GM18951 (cell line): ENCODE measurements at regions not wholly inside any gene's neighbourhood (a gene's known extent, or its start where the extent isn't known, plus 50 kb on each side); places are given as distances from the start of the nearest gene placed in this dataset.
"Not testable (repeated sequence)": the region's sequence is repeated elsewhere in the genome, so short reads cannot be mapped to it uniquely, and the experiment has no call there.

ENCODE experiments used
- POLR2A ChIP-seq: IDR thresholded peaks from 4 replicates; pipeline ENCODE4 v1.6.1; 2011; ENCODE audit warnings: mild to moderate bottlenecking; ENCODE audit not compliant: insufficient read length, insufficient read depth; ENCODE audit errors: extremely low read depth
- in situ Hi-C: fragments of 300-500 bp; cut with MboI; formaldehyde crosslinking; loops from one replicate; pipeline ENCODE4 v1.12.0; 2022; ENCODE audit warnings: low sequenced_read_pairs, mixed read lengths, inconsistent platforms; ENCODE audit not compliant: unreplicated experiment

DNA sequence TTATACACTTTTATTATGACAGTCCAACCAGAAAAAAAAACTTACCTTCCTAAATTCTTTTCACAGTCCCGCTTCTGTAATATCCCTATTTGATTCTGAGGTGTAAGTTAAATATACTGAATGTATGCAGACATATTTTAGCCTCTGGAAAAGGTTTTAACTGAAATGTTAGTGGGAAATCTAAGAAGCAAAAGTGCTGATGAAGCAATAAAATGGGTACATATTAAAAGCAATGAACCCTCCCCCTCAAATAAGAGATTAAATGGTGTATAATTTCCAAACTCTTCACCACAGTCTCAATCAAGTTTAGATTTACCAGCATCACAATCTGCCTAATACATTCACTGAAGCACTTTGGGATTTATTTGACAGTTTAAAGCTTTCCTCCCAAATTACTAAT lies 688.3 kb upstream of the DIAPH2 start:
- in situ Hi-C loops: no loop called here
- TF ChIP-seq POLR2A: no peak

DNA sequence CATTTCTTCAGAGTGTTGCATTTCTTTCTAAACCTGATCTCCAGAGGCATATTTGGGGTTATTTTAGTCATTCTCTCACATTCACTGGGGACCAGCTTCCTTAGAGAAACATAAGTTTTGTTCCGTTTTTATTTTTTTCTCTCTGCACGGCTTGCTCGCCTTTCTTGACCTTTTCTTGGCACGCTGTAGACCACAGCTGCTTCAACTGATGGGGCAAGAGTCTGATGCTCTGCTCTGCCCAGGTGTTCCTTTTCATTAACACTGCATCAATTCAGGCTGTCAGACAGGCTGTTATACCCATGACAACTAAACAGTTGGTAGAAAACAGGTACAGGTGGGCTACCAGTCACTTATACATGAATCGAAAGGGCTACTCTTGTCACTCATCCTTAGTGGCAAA lies 682.2 kb upstream of the DIAPH2 start:
- in situ Hi-C loops: no loop called here
- no peak for TF ChIP-seq POLR2A

DNA sequence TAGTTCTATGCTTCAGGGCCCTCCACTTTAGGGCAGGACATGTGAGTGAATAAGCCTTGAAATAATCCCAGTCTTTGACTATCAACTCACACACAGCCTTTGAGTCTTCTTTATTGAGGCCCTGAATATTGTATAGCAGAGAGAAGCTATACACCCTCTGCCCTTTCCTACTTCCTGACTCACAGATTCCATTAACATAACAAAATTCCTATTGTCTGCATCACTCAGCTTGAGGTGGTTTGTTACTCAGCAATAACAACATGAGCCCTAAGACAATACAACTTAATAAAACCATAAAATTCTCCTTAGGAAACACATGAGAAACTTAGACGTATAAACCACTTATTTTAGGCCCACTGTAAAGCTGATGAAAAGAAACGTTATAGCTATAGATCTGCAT lies 680.3 kb upstream of the DIAPH2 start:
- no peak for TF ChIP-seq POLR2A
- in situ Hi-C loops: no loop called here

DNA sequence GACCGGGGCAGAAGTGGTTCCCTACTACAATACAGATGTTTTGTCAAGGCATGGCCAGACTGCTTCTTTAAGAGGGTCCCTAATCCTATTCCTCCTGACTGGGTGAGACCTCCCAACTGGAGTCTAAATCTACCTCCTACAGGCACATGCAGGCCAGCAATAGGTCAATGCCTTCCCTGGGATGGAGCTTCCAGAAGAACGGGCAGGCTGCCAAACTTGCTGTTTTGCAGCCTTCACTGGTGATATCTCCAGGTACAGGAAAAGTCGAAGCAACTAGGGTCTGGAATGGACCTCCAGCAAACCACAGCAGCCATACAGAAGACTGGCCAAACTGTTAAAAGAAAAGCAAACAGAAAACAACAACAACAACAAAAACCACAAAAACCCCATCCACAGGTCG lies 678.4 kb upstream of the DIAPH2 start:
- no peak for TF ChIP-seq POLR2A
- in situ Hi-C loops: no loop called here

DNA sequence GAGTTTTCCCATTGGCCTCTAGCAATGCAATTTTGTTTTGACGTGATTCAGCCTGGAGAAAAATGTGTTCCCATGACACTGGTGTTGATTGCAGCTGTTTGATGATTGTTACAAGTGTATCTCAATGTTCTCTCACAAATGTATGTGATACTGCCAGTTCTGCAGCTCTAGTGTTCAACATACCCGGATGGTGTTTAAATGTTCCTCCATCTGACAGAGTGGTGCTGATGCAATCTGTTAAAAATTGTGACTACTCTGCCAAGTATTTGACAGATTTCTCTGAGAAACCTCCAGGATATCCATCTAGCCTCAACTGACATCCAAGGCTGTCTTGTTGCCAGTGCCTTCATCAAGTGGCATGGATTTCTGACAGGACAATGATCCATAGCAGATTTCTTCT lies 657.2 kb upstream of the DIAPH2 start:
- no peak for TF ChIP-seq POLR2A
- in situ Hi-C loops: no loop called here

DNA sequence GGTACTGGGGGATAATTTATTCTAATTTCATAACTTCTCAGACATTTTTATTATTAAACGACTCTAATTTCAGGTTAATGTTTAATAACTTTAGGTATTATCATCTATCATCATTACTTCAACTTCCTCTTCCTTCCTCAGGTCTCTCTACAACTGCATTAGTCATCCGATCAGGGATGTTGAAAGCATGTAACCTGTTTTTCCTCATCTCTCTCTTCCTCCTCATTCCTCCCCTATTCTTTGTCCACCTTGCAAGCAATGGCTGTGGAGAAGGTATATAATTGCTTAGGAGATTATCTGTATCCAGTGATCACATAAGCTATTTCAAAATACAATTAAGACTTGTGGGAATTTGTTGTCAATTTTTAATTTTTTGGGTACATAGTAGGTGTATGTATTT lies 632.6 kb upstream of the DIAPH2 start:
- TF ChIP-seq POLR2A: no peak
- in situ Hi-C loops: no loop called here

DNA sequence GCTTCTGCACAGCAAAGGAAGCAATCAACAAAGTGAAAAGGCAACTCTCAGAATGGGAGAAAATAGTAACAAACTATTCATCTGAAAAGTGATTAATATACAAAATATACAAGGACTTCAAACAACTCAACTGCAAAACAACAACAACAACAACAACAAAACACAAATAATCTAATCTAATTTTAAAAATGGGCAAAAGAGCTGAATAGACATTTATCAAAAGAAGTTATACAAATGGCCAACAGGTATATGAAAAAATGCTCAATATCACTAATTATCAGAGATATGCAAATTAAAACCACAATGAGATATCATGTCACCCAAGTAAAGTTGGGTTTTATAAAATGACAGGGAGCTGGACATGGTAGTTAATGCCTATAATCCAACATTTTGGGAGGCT lies 602.8 kb upstream of the DIAPH2 start:
- in situ Hi-C loops: no loop called here
- TF ChIP-seq POLR2A: no peak

DNA sequence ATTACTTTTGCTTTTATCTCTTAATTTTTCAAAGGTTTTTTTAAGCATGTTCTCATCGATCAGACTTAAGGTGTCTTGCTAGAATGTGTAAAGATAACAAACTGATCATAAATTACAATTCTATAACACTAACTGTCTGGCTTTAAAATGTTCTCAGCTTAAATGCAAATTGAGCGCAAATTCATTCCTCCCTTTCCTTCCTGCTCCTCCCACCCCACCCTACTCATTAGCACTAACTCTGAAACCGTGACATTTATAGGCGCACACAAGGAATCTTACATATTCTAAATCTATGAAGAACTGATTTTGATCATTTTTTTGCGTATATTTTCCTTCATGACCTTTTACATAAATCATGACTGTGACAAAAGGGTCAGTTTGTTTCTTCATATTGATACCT lies 590.0 kb upstream of the DIAPH2 start:
- in situ Hi-C loops: no loop called here

DNA sequence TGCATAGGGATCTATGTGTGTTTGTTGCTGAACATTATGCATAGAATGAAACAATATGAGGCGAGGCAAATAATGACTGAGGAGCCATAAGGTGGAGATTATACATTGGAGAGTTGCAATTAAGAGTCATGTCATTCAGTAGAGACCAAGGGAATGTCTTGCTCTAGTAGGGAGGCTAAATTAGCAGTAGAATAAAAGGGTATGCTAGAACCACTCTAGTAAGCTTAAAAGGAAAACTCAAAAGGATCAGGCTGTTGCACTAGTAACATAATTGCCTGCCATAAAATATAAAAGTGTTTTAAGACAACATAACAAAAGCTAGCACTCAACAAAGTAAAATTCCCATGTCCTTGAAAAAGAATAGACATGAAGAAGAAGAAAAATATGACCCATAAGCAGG lies 586.2 kb upstream of the DIAPH2 start:
- in situ Hi-C loops: no loop called here

More for the DNA sequence above, 590.0 kb upstream of the DIAPH2 start:
- no peak for TF ChIP-seq POLR2A

DNA sequence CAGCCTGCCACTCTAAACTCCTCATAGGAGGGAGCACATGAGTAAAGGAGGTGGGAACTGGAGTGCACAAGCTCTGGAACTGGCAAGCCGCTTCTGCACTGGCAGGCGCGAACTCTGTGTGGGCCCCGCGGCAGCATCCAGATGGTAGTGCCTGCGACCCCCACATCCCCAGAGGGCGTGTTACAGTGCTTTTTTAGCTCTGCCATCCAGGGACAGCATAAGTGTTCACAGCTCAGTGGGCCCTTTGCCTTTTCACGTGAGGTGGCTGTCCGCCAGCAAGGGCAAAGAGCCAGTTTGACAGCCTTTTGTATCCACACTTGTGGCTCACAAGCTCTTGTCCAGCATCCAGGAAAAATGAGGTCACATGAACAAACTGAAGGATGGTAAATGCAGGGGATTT lies 581.6 kb upstream of the DIAPH2 start:
- TF ChIP-seq POLR2A: no peak
- in situ Hi-C loops: no loop called here

More for the DNA sequence above, 586.2 kb upstream of the DIAPH2 start:
- TF ChIP-seq POLR2A: no peak

DNA sequence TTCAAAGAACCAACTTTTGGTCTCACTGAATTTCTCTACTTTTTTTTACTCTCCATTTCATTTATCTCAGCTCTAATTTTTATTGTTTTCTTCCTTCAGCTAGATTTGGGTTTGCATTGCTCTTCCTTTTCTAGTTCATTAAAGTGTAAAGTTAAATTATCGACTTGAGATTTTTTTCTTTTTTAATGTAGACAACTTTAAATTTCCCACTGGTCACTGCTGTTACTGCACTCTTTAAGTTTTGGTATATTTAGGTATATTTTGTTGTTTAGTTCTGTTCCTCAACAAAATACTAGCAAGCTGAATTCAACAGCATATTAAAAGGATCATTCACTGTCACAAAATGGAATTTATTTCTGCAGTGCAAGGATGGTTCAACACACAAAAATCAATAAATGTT lies 572.0 kb upstream of the DIAPH2 start:
- in situ Hi-C loops: no loop called here
- TF ChIP-seq POLR2A: no peak

DNA sequence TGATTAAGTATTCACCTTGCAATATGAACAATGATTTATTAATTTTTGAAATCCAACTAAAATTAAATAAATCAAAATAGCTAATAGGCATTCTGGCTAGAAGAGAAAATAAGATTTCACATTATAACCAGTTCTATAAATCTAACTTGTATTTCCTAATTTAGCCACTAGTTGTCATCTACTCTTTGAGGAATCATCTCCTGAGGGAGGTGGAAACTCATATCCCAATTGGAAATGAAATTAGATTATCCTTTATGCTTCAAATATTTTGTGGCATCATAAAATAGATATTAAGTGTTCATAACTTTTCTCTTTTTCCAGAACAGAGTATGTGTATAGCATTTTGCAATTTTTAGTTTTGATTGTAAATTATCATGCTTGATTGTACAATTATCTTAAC lies 558.5 kb upstream of the DIAPH2 start:
- no peak for TF ChIP-seq POLR2A
- in situ Hi-C loops: no loop called here

DNA sequence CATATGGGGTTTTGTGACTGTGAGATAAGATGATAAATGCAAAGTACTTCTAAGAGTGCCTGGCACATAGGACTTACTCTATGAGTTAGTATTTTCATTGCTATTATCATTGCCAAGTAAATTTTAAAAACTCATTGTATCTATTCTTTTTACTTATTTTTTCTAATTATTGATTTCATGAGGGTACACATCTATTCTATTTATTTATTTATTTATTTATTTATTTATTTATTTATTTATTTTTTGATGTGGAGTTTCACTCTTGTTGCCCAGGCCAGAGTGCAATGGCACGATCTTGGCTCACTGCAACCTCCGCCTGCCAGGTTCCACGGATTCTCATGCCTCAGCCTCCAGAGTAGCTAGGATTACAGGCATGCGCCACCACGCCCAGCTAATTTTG lies 556.6 kb upstream of the DIAPH2 start:
- in situ Hi-C loops: not testable (repeated sequence)

DNA sequence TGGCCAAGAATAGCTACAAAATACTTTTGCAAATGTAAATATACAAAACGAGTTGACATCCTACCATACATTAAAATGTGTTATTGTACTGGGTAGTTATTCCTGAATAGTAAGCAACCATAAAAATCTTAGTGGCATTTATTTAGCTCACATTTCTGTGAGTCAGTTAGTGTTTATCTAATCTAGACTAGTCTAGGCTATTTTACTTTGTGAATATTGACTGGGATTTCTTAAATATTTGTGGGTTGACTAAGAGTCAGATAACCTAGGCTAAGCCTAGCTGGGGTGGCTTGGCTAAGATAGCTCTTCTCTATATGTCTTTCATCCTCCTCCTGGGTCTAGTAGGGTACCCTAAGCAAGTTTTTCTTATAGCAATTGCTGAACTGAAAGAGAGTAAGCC lies 543.8 kb upstream of the DIAPH2 start:
- in situ Hi-C loops: no loop called here

DNA sequence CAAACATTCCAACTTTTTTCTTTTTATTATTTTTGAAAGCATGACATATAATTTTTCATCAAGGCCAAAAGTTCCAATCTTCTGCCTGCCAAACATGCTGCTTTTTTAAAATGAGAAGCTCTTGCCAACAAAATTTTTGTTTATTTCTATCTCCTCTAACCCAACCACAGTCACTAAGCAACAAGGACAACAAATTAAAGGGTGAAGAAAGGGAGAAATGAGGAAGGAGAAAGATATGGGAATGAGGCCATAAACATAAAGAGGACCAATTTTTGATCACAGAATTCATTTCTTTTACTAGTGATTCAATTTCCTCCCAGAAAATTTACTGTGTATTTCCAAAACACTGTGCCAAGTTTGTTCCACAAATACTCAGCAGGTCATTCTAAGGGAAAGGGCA lies 537.0 kb upstream of the DIAPH2 start:
- TF ChIP-seq POLR2A: no peak
- in situ Hi-C loops: no loop called here

More for the DNA sequence above, 543.8 kb upstream of the DIAPH2 start:
- no peak for TF ChIP-seq POLR2A
